ENCODE measurements at regions not wholly inside any gene's neighbourhood (a gene's known extent, or its start where the extent isn't known, plus 50 kb on each side); places are given as distances from the start of the nearest gene placed in this dataset.

DNA sequence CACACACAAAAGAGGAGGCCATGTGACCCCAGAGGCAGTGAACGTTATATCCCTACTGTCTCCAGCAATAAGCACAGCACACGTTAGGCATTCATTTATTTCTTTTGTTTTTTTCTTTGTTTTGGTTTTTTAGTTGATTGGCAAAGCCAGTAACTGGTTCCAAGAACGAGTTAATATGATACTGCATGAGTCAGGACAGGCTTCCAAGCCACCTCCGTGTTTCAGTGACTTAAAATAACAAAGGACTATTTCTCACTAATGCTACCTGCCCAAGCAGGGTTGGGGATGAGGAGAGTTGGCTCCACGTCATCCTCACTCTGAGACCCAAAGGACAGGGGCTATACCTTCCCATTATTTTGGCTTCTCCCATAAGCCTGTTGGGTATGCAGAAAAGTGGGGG lies 130.5 kb downstream of the ST8SIA2 start:
- TF ChIP-seq FOXA1 (IDR thresholded peaks at IDR 0.05) = no peak
- TF ChIP-seq SUZ12 (IDR thresholded peaks at IDR 0.05) = no peak
- no peak for TF ChIP-seq TARDBP (IDR thresholded peaks at IDR 0.05)
- TF ChIP-seq HDGF (IDR thresholded peaks at IDR 0.05; ENCODE audit: borderline replicate concordance) = no peak
- no peak for TF ChIP-seq ELF4 (IDR thresholded peaks at IDR 0.05)
- no peak for TF ChIP-seq FOXK2 (IDR thresholded peaks at IDR 0.05)
- TF ChIP-seq ZNF384 (IDR thresholded peaks at IDR 0.05) = no peak
- TF ChIP-seq ARNT (IDR thresholded peaks at IDR 0.05) = no peak
- TF ChIP-seq, protein P1, sequence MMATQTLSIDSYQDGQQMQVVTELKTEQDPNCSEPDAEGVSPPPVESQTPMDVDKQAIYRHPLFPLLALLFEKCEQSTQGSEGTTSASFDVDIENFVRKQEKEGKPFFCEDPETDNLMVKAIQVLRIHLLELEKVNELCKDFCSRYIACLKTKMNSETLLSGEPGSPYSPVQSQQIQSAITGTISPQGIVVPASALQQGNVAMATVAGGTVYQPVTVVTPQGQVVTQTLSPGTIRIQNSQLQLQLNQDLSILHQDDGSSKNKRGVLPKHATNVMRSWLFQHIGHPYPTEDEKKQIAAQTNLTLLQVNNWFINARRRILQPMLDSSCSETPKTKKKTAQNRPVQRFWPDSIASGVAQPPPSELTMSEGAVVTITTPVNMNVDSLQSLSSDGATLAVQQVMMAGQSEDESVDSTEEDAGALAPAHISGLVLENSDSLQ (IDR thresholded peaks at IDR 0.05) = no peak
- TF ChIP-seq NFRKB (IDR thresholded peaks at IDR 0.05) = no peak
- no peak for TF ChIP-seq LEF1 (IDR thresholded peaks at IDR 0.05; ENCODE audit: borderline replicate concordance)
- TF ChIP-seq FOXM1 (IDR thresholded peaks at IDR 0.05; ENCODE audit: borderline replicate concordance) = no peak
- no peak for TF ChIP-seq SP1 (IDR thresholded peaks at IDR 0.05)

Data from HEK293T (cell line).